ENCODE measurements at regions not wholly inside any gene's neighbourhood (a gene's known extent, or its start where the extent isn't known, plus 50 kb on each side); places are given as distances from the start of the nearest gene placed in this dataset.

GRCh38 chr2:238563551-238563950 is 136.8 kb downstream of the ASB1 start:
- TF ChIP-seq POLR2A (IDR thresholded peaks at IDR 0.05; ENCODE audit: low read length) (no peak), GATA1 (IDR thresholded peaks at IDR 0.05; ENCODE audit: low read depth, low read length) (no peak)
